Loucy (cell line): ENCODE measurements at regions not wholly inside any gene's neighbourhood (a gene's known extent, or its start where the extent isn't known, plus 50 kb on each side); places are given as distances from the start of the nearest gene placed in this dataset.

Experiments used
- EZH2phosphoT487 ChIP-seq: fragments of 200-600 bp; IDR thresholded peaks from 2 replicates; pipeline ENCODE4 v1.6.1; 2018; ENCODE audit warnings: antibody characterized with exemption, mild to moderate bottlenecking, moderate library complexity, borderline replicate concordance
- TF ChIP-seq, protein P1 (sequence below): fragments of 200-600 bp; sonication (generic); conservative IDR thresholded peaks from 2 replicates; pipeline ENCODE4 v1.5.1; 2014; ENCODE audit warnings: mild to moderate bottlenecking, antibody characterized with exemption, low read length

DNA sequence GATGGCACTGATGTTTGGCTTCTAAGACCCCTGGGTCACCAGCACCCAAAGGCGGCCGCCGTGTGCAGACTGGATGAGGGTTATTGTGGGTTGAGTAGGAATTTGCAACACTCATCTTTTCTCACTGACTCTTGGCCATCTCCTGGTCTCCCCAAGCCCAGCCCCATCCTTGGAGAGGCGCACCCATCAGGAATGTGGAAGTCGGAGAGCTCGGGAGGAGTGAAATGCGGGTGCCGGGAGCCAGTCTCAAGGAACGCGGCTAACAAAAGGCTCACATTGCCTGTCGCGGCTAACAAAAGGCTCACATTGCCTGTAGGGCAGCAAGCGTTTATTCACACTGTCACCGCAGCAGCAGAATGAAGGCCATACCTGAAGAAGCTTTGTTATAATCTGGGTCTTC, 248.6 kb downstream of the FOXL1 start:
- TF ChIP-seq, protein P1, sequence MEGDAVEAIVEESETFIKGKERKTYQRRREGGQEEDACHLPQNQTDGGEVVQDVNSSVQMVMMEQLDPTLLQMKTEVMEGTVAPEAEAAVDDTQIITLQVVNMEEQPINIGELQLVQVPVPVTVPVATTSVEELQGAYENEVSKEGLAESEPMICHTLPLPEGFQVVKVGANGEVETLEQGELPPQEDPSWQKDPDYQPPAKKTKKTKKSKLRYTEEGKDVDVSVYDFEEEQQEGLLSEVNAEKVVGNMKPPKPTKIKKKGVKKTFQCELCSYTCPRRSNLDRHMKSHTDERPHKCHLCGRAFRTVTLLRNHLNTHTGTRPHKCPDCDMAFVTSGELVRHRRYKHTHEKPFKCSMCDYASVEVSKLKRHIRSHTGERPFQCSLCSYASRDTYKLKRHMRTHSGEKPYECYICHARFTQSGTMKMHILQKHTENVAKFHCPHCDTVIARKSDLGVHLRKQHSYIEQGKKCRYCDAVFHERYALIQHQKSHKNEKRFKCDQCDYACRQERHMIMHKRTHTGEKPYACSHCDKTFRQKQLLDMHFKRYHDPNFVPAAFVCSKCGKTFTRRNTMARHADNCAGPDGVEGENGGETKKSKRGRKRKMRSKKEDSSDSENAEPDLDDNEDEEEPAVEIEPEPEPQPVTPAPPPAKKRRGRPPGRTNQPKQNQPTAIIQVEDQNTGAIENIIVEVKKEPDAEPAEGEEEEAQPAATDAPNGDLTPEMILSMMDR, result no peak
- TF ChIP-seq EZH2phosphoT487, result no peak
